Right lung (tissue), 2 donors: ENCODE measurements at regions not wholly inside any gene's neighbourhood (a gene's known extent, or its start where the extent isn't known, plus 50 kb on each side); places are given as distances from the start of the nearest gene placed in this dataset.
"Not testable (repeated sequence)": the region's sequence is repeated elsewhere in the genome, so short reads cannot be mapped to it uniquely, and the experiment has no call there.

Source experiments
- DNase-seq, 2 donors: peaks; one replicate each; pipeline ENCODE4 v3.0.0-alpha.2; 2013

GRCh38 chr21:14903172-14903865 is 161.5 kb downstream of the NRIP1 start:
- DNase-seq: no peak

DNA sequence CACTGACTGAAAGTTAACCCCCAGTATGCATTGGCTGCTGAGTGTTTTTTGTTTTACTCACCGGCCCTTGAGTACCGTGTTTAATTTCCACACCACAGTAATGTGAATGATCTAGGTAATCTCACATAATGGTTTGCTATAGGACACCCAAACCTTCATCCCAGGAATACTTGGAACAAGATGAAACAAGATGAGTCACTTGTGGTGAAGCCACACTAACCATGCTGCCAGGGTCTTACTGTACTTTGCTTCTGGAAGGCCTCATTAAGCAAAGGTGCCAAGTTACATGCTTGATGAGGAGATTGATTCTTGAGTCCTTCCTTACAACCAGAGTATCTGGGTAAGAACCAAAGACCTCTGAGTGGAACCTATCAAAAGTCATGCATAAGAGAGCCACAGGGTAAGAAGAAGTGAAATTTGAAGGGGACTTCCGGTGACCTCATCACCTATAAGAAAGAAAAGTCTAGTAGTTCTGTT is 163.3 kb downstream of the NRIP1 start:
- no peak for DNase-seq

- no peak for DNase-seq
Measured at GRCh38 chr21:14900611-14901010, 164.2 kb downstream of the NRIP1 start.

- DNase-seq: no peak
Measured at GRCh38 chr21:14900058-14900457, 164.7 kb downstream of the NRIP1 start.

GRCh38 chr21:14895792-14896191 is 169.0 kb downstream of the NRIP1 start:
- no peak for DNase-seq

DNA sequence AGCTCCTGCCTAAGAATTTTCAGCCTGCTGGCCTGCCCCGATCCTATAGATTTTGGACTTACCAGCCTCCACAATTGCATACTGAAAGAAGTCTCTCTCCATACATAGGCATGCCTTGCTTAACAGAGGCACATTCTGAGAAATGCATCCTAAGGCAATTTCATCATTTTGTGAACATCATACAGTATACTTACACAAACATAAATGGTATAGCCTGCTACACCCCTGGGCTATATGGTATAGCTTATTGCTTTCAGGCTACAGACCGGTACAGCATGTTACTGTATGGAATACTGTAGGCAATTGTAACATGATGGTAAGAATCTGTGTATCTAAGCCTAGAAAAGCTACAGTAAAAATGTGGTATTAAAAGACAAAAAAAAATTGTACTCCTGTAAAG is 174.7 kb downstream of the NRIP1 start:
- DNase-seq: no peak

- DNase-seq: no peak
Measured at GRCh38 chr21:14889080-14889810, 175.6 kb downstream of the NRIP1 start.

DNA sequence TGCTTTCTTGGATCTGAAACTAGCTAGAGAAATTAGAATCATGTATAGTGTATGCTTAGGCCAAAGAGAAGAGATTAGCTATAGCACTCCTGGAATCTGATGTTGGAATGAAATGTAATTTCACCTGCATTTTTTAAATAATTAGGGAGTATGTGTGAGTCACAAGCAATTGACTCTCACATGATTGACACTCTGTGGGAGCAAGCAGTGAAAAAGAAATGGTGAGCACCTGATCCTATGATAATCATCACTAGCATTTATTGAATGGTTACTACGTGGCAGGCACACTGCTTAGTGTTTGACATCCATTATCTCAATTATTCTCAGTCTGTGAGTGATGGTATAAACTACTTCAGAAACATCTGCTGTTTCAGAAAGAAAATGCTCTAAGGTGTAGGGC is 176.6 kb downstream of the NRIP1 start:
- DNase-seq: no peak

DNA sequence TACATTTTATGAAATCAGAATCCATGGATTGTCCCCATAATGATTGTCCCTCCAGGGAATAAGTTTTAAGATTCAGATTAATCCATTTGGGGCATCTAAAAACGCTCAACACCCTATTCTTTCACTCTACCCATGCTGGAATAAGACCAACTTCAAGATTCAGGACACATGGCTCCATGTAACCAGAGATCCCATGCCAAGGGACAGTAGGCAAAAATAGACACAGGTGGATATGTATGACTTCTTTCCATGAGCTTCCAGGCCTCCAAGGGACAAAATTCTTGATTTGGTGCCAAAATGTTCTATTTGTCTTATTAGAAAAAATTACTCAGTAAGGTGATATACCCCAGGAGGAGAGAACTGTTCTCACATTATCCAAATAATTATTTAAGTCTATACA is 178.8 kb downstream of the NRIP1 start:
- no peak for DNase-seq

- DNase-seq: no peak
Measured at GRCh38 chr21:14883351-14883750, 181.4 kb downstream of the NRIP1 start.

DNA sequence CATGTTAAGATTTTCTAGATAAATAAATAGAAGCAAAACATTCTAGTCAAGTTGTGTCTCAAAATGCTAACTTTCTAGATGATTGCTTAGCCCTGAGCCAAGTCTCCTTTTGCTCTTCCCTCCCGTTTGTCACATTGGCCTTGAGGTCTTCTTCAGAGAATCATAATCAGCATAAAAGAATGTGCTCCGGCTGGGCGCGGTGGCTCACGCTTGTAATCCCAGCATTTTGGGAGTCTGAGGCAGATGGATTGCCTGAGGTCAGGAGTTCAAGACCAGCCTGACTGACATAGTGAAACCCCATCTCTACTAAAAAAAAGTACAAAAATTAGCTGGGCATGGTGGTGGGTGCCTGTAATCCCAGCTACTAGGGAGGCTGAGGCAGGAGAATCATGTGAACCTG is 182.3 kb downstream of the NRIP1 start:
- DNase-seq: not testable (repeated sequence)

DNA sequence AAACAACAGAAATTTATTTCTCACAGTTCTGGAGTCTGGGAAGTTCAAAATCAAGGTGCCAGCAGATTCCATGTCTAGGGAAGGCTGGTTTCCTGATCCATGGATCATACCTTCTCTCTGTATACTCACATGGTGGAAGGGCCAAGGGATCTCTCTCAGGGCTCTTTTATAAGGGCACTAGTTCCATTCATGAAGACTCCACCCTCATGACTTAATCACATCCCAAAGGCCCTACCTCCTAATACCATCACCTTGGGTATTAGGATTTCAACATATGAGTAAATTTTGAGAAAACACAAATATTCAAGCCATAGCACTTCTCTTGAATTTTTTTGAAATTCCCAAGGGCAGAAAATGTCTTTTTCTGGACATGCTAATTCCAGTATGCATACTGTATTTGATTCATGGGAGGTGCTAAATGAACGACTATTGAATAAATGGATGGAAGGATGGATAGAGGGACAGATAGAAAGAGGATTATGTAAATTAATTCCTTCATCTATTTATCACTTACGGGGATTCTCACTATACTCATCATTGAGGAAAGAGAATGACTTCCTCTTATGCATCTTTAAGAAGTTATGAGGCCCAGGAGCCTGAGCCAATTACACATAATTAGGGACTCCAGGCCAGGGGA is 182.8 kb downstream of the NRIP1 start:
- no peak for DNase-seq

- DNase-seq: no peak
Measured at GRCh38 chr21:14880922-14881321, 183.9 kb downstream of the NRIP1 start.

GRCh38 chr21:14879458-14879857 is 185.3 kb downstream of the NRIP1 start:
- no peak for DNase-seq

GRCh38 chr21:14878971-14879370 is 185.8 kb downstream of the NRIP1 start:
- DNase-seq: no peak

DNA sequence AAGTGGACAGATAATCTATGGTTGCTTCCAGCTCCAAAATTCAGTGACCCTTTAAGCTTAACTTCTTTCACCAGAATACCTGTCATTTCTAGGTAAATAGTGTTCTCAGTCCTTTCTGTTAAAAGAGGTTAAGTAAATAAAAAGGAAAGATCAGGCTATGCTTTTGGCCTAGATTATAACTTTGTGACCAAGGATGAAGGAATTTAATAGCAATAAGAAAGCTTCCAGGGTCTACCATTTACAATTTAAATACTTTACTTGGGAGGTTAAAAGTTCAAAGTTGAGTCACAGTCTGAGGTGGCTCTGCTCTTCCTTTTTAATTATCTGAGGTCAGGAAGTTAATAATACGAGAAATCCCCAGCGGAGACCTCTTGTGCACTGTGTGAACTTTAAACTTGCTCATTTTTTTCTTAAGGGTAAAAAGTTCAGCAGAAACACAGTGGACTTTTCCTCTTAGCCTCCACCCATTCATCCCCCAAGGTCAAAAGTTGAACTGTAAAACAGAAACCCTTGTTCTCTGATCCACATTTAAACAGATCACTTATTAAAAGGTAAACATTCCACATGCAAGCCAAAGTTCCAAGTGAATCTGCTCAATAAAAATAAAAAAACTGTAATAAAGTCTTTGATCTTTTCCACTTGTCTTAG is 187.1 kb downstream of the NRIP1 start:
- DNase-seq: no peak

DNA sequence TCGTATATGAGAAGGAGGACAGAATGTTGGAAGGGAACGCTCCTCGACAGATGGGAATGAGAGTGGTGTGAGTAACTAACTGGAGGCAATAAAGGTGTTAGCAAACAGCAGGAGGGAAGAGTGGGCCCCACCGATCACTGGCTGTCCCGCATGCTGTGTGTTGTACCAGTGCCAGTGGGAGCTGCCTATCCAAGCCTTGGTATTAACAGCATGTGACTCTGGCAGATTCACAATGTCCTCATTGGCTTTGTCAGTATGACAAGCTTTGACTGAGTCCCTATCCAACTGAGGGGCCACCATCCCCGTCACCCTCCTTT is 188.3 kb downstream of the NRIP1 start:
- DNase-seq: no peak

DNA sequence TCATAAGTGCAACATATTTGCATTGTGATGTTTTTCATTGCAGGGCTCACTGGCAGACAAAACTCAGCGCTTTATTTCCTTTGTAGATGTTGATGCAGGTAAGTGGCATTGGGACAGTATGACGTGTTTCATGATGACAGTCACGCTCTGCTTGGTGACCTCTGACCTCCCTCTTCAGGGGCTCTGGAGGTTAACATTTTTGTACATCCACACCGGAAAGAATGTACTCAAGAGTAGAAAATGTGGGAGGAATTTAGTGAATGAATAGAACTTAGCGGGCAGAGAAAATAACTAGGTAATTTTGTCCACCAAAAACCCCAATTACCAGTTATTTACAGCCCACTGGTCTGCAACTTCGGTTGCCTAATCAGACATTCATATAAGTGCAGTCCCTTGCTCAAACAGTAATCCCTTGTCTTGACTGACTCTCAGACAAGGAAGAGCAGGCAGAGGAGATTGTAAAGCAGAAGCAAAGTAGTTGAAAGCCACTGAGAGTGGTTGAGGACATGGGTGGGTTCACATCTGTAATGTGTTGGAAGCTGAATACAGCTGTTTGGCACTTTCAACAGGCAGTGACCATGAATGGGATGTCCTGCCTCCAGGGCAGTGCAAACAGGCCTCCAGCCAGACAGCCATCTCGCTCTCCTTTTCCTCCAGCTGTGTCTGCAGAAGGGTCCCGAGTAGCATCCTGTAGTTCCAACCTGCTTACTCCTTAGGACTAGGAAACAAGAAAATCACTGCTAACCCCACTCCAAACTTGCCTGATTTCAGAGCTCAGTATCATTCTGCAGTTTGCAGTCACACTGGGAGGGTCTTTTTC is 188.9 kb downstream of the NRIP1 start:
- DNase-seq: no peak

DNA sequence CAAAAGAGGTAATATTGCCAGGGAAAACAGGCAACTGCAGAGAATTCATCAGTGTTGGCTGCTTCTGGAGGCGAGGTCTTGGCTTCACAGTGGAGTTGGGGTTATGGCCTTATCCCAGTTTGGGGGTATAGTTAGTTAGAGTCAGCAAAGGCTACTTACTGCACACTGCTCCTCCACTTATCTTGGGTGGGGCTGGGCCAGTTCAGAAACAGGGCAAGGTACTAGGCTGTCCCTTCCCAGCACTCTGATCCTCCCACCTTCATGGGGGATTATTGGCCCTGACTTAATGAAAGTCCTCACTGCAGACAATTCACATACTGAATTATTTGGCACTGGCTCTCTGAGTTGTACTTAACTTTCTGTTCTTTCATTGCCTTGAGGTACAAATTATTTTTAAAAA is 189.6 kb downstream of the NRIP1 start:
- DNase-seq: no peak

GRCh38 chr21:14874379-14874778 is 190.4 kb downstream of the NRIP1 start:
- no peak for DNase-seq

DNA sequence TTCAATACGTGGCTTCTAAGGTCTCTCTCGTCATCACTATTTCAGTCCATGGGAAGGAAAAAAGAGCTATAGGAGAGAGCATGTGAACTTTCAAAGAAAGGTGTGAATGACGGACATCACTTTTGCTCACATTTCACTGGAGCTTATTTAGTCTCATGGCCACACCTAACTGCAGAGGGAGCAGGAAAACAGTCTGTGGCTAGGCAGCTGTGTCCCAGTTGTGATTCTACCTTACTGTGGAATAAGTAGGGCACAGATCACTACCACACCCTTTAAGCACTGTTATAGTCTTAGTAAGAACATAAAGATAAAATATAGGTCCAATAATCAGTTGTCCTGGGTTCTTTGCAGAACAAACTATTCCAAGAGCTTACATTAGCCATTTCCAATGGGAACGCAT is 192.9 kb downstream of the NRIP1 start:
- no peak for DNase-seq

DNA sequence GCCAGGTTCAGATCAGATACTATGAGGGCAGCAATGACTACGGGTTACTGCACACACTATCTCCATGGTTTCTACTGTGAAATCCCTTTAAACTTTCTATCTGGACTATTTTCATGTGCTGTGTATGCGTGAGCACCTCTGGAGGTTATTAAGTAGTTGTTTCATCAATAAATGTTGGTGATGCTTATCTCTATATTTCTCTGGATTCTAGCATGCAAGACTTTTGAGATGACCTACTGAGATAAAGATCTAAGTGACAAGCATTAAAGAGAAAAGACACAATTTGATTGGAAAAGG is 194.0 kb downstream of the NRIP1 start:
- no peak for DNase-seq
